SK-N-SH (cell line): ENCODE measurements at regions not wholly inside any gene's neighbourhood (a gene's known extent, or its start where the extent isn't known, plus 50 kb on each side); places are given as distances from the start of the nearest gene placed in this dataset.

ENCODE experiments used
- CTCF ChIA-PET: fragments of 300-600, 350-600 bp; formaldehyde crosslinking; extraction: SDS; loops from one replicate; lab custom pipeline; 2021; lab: Yijun Ruan, JAX
- POLR2A ChIA-PET: fragments of 350-600 bp; sonication (Branson Sonifier 250); formaldehyde crosslinking; extraction: SDS; loops from one replicate; lab custom pipeline; 2020; ENCODE audit warnings: antibody characterized with exemption, inconsistent platforms; lab: Yijun Ruan, JAX
- DNase-seq: peaks from one replicate; pipeline ENCODE4 v3.0.0; 2012
- H2AFZ ChIP-seq: fragments of 200-600 bp; sonication (generic); 2 replicates; pipeline ENCODE4 v1.8.1; 2016; ENCODE audit warnings: antibody characterized with exemption, mild to moderate bottlenecking, low read depth
- H3F3A ChIP-seq: fragments of 200-600 bp; sonication (generic); replicated peaks from 2 replicates; pipeline ENCODE3; 2016; ENCODE audit warnings: antibody characterized with exemption, mild to moderate bottlenecking; ENCODE audit not compliant: insufficient read depth
- H3K27ac ChIP-seq, 2 experiments: fragments of 200-500 bp in 1 of 2; fragments of 200-600 bp in 1 of 2; sonication (Bioruptor generic) in 1 of 2; sonication (generic), shearing (Covaris generic) in 1 of 2; 2 replicates each; pipeline versions ENCODE4 v1.5.1 to v1.6.1; 2014 to 2016; ENCODE audit warnings: low read depth in 2 of 2, inconsistent platforms in 1 of 2, low read length in 1 of 2, mild to moderate bottlenecking in 1 of 2, mixed read lengths in 1 of 2
- H3K27me3 ChIP-seq: fragments of 200-600 bp; sonication (generic), shearing (Covaris generic); 2 replicates; pipeline ENCODE4 v1.6.1; 2016; ENCODE audit warnings: mixed run types; ENCODE audit not compliant: insufficient read depth
- H3K36me3 ChIP-seq, 2 experiments: fragments of 200-500 bp in 1 of 2; fragments of 200-600 bp in 1 of 2; sonication (Bioruptor generic) in 1 of 2; sonication (generic) in 1 of 2; replicated peaks in 1 of 2; 2 replicates each; pipeline versions ENCODE3 to v1.5.1; 2014 to 2016; ENCODE audit warnings: low read length in 1 of 2, mild to moderate bottlenecking in 1 of 2; ENCODE audit not compliant: insufficient read depth in 2 of 2, control insufficient read depth in 1 of 2
- H3K4me1 ChIP-seq, 2 experiments: fragments of 200-500 bp in 1 of 2; fragments of 200-600 bp in 1 of 2; sonication (Bioruptor generic) in 1 of 2; sonication (generic), shearing (Covaris generic) in 1 of 2; 2 replicates each; pipeline versions ENCODE4 v1.5.1 to v1.6.1; 2014 to 2016; ENCODE audit warnings: low read depth in 1 of 2, low read length in 1 of 2, mixed run types in 1 of 2; ENCODE audit not compliant: insufficient read depth in 2 of 2, control insufficient read depth in 1 of 2
- H3K4me2 ChIP-seq: fragments of 200-600 bp; sonication (generic), shearing (Covaris generic); 2 replicates; pipeline ENCODE4 v1.6.1; 2017; ENCODE audit warnings: mixed run types
- H3K4me3 ChIP-seq, 2 experiments: fragments of 200-500 bp in 1 of 2; fragments of 200-600 bp in 1 of 2; sonication (Bioruptor generic) in 1 of 2; sonication (generic), shearing (Covaris generic) in 1 of 2; 2 replicates each; pipeline versions ENCODE4 v1.5.1 to v1.8.1; 2014 to 2016; ENCODE audit warnings: low read depth in 2 of 2, inconsistent platforms in 1 of 2, low read length in 1 of 2, mild to moderate bottlenecking in 1 of 2, mixed read lengths in 1 of 2, moderate library complexity in 1 of 2
- H3K79me2 ChIP-seq: fragments of 200-600 bp; sonication (generic); 2 replicates; pipeline ENCODE4 v1.8.1; 2017; ENCODE audit warnings: mild to moderate bottlenecking; ENCODE audit not compliant: insufficient read depth
- H3K9ac ChIP-seq: fragments of 200-600 bp; sonication (generic); 2 replicates; pipeline ENCODE4 v1.6.1; 2017; ENCODE audit warnings: mixed run types
- H3K9me2 ChIP-seq: fragments of 200-600 bp; sonication (generic); 2 replicates; pipeline ENCODE4 v1.6.1; 2017; ENCODE audit warnings: mixed run types
- H3K9me3 ChIP-seq: fragments of 200-600 bp; sonication (generic); 2 replicates; pipeline ENCODE4 v1.6.1; 2017; ENCODE audit warnings: mixed run types, mild to moderate bottlenecking, moderate library complexity
- H4K20me1 ChIP-seq: fragments of 200-600 bp; sonication (generic); 2 replicates; pipeline ENCODE4 v1.6.1; 2017; ENCODE audit warnings: mild to moderate bottlenecking, mixed run types; ENCODE audit not compliant: insufficient read depth
- CHD2 ChIP-seq: fragments of 150-350 bp; IDR thresholded peaks from 2 replicates; pipeline ENCODE4 v1.6.1; 2018; ENCODE audit warnings: low read length; ENCODE audit not compliant: partially characterized antibody
- EP300 ChIP-seq, 2 experiments: IDR thresholded peaks; 2 replicates each; pipeline versions ENCODE4 v1.4.0 to v1.6.1; 2012; ENCODE audit warnings: borderline replicate concordance in 1 of 2, low read depth in 1 of 2, low read length in 1 of 2
- FOXJ3 ChIP-seq: sonication (generic); formaldehyde crosslinking; IDR thresholded peaks from 2 replicates; pipeline ENCODE4 v1.5.1; 2020; ENCODE audit warnings: mild to moderate bottlenecking, missing genetic modification reagents
- FOXM1 ChIP-seq: IDR thresholded peaks from 2 replicates; pipeline ENCODE4 v1.4.0; 2012; ENCODE audit warnings: low read depth, mild to moderate bottlenecking
- GABPA ChIP-seq: IDR thresholded peaks from 2 replicates; pipeline ENCODE4 v1.4.0; 2012; ENCODE audit warnings: low read depth, mild to moderate bottlenecking
- GATA2 ChIP-seq: sonication (generic); formaldehyde crosslinking; IDR thresholded peaks from 2 replicates; pipeline ENCODE4 v1.5.0; 2020; ENCODE audit warnings: mild to moderate bottlenecking, missing genetic modification reagents
- IRF3 ChIP-seq: fragments of 150-350 bp; IDR thresholded peaks from 2 replicates; pipeline ENCODE4 v1.6.1; 2016; ENCODE audit warnings: mild to moderate bottlenecking, low read depth, low read length
- MXI1 ChIP-seq: IDR thresholded peaks from 2 replicates; pipeline ENCODE4 v1.6.1; 2012; ENCODE audit warnings: mild to moderate bottlenecking, low read depth, low read length, improper control_type of control experiment
- NRF1 ChIP-seq: IDR thresholded peaks from 2 replicates; pipeline ENCODE4 v1.6.1; 2012; ENCODE audit warnings: low read depth, mild to moderate bottlenecking, low read length
- POLR2AphosphoS5 ChIP-seq: IDR thresholded peaks from 2 replicates; pipeline ENCODE4 v1.6.1; 2012; ENCODE audit warnings: low read depth, low read length
- RAD21 ChIP-seq: IDR thresholded peaks from 2 replicates; pipeline ENCODE4 v1.6.1; 2012; ENCODE audit warnings: mild to moderate bottlenecking, low read length
- REST ChIP-seq: IDR thresholded peaks from 2 replicates; pipeline ENCODE4 v1.6.1; 2012; ENCODE audit warnings: mild to moderate bottlenecking, low read depth, low read length, moderate library complexity
- RXRA ChIP-seq: IDR thresholded peaks from 2 replicates; pipeline ENCODE4 v1.4.0; 2012; ENCODE audit warnings: low read depth, mild to moderate bottlenecking, borderline replicate concordance
- SIN3A ChIP-seq: IDR thresholded peaks from 2 replicates; pipeline ENCODE4 v1.6.1; 2012; ENCODE audit warnings: low read depth, mild to moderate bottlenecking, low read length, moderate library complexity, borderline replicate concordance
- SMC3 ChIP-seq: IDR thresholded peaks from 2 replicates; pipeline ENCODE4 v1.6.1; 2012; ENCODE audit warnings: low read depth, low read length, improper control_type of control experiment
- TCF12 ChIP-seq: IDR thresholded peaks from 2 replicates; pipeline ENCODE4 v1.4.0; 2012
- USF1 ChIP-seq: IDR thresholded peaks from 2 replicates; pipeline ENCODE4 v1.4.0; 2012; ENCODE audit warnings: low read depth, borderline replicate concordance
- USF2 ChIP-seq: fragments of 150-350 bp; IDR thresholded peaks from 2 replicates; pipeline ENCODE4 v1.6.1; 2017; ENCODE audit warnings: antibody characterized with exemption, low read length, low read depth, borderline replicate concordance
- WGBS: methylation state at CpG from one replicate; pipeline ENCODE4 v1.1.6; 2017; ENCODE audit warnings: low lambda C conversion rate; 5-methylcytosine and 5-hydroxymethylcytosine counted together
- TF ChIP-seq, protein P1 (sequence below): IDR thresholded peaks from 2 replicates; pipeline ENCODE4 v1.4.0; 2012; ENCODE audit warnings: low read depth, borderline replicate concordance

- TF ChIP-seq EP300 (IDR thresholded peaks at IDR 0.05; ENCODE audit: borderline replicate concordance in 1 of 2, low read depth in 1 of 2, low read length in 1 of 2): no peak
- no peak for TF ChIP-seq TCF12
- no peak for TF ChIP-seq USF1
- no peak for TF ChIP-seq NRF1
- TF ChIP-seq RAD21: no peak
- TF ChIP-seq SMC3: no peak
- no peak for TF ChIP-seq POLR2AphosphoS5
- no peak for TF ChIP-seq CHD2
- no peak for TF ChIP-seq USF2
- TF ChIP-seq GATA2 (CRISPR knock-in tag): no peak
- TF ChIP-seq GABPA: no peak
- TF ChIP-seq REST: no peak
- Histone ChIP-seq H3F3A (no peaks in the 10 kb centered on the region), H3K27me3 (no peaks in the 10 kb centered on the region), H2AFZ (no peak overlapping the region), H3K36me3 (no peaks in the 10 kb centered on the region), H4K20me1 (no peaks in the 10 kb centered on the region), H3K4me1 (no peaks in the 10 kb centered on the region), H3K4me2 (no peak overlapping the region), H3K27ac (no peak overlapping the region), H3K79me2 (no peaks in the 10 kb centered on the region), H3K4me3 (no peak overlapping the region), H3K9me2 (no peaks in the 10 kb centered on the region), H3K9me3 (no peaks in the 10 kb centered on the region), H3K9ac (no peak overlapping the region)
- POLR2A ChIA-PET: no interaction called here
- DNase-seq: no peak
- CTCF ChIA-PET: interaction anchor here (0.9 kb wide), 1 partner anchor 30 kb away, joined by 3 read pairs; no protein-coding TSS in a partner anchor
- WGBS: 71% methylated on average over 2 of the region's 2 CpGs
These were observed 480.3 kb downstream of the NSUN3 start for GRCh38 chr3:94543161-94543560.

GRCh38 chr3:94544131-94544789, 481.4 kb downstream of the NSUN3 start:
- no peak overlapping the region for H3K4me3 ChIP-seq
- H3F3A ChIP-seq: no peaks in the 10 kb centered on the region
- H3K4me1 ChIP-seq: no peaks in the 10 kb centered on the region
- H3K9me2 ChIP-seq: no peaks in the 10 kb centered on the region
- no peaks in the 10 kb centered on the region for H3K27me3 ChIP-seq
- no peak overlapping the region for H2AFZ ChIP-seq
- no peak for DNase-seq
- H3K9ac ChIP-seq: no peak overlapping the region
- H3K4me2 ChIP-seq: no peak overlapping the region
- ChIA-PET POLR2A (no interaction called here), CTCF (no interaction called here)
- WGBS: 64% methylated on average over 2 of the region's 2 CpGs
- H3K27ac ChIP-seq: no peak overlapping the region
- H3K36me3 ChIP-seq: no peaks in the 10 kb centered on the region
- no peaks in the 10 kb centered on the region for H3K9me3 ChIP-seq
- no peaks in the 10 kb centered on the region for H4K20me1 ChIP-seq
- TF ChIP-seq RAD21 (no peak), TCF12 (no peak), RXRA (no peak), IRF3 (no peak), MXI1 (no peak), SIN3A (no peak), FOXM1 (no peak), FOXJ3 (CRISPR knock-in tag) (no peak)
- TF ChIP-seq, protein P1, sequence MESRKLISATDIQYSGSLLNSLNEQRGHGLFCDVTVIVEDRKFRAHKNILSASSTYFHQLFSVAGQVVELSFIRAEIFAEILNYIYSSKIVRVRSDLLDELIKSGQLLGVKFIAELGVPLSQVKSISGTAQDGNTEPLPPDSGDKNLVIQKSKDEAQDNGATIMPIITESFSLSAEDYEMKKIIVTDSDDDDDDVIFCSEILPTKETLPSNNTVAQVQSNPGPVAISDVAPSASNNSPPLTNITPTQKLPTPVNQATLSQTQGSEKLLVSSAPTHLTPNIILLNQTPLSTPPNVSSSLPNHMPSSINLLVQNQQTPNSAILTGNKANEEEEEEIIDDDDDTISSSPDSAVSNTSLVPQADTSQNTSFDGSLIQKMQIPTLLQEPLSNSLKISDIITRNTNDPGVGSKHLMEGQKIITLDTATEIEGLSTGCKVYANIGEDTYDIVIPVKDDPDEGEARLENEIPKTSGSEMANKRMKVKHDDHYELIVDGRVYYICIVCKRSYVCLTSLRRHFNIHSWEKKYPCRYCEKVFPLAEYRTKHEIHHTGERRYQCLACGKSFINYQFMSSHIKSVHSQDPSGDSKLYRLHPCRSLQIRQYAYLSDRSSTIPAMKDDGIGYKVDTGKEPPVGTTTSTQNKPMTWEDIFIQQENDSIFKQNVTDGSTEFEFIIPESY: no peak
- H3K79me2 ChIP-seq: no peaks in the 10 kb centered on the region
